ENCODE measurements at regions not wholly inside any gene's neighbourhood (a gene's known extent, or its start where the extent isn't known, plus 50 kb on each side); places are given as distances from the start of the nearest gene placed in this dataset.

- no peak for DNase-seq (ENCODE audit: extremely low read depth, low read depth, low spot score)
Observed at GRCh38 chr18:73274812-73275621, 407.2 kb upstream of the NETO1 start.

- DNase-seq (ENCODE audit: extremely low read depth, low read depth, low spot score) = no peak
Observed at GRCh38 chr18:73270920-73271634, 403.3 kb upstream of the NETO1 start.

GRCh38 chr18:73264562-73264921 lies 396.8 kb upstream of the NETO1 start:
- DNase-seq (ENCODE audit: extremely low read depth, low read depth, low spot score) = no peak

GRCh38 chr18:73261923-73262322 lies 394.1 kb upstream of the NETO1 start:
- DNase-seq (ENCODE audit: extremely low read depth, low read depth, low spot score) = no peak

GRCh38 chr18:73261243-73261642 lies 393.5 kb upstream of the NETO1 start:
- DNase-seq (ENCODE audit: extremely low read depth, low read depth, low spot score) = no peak

GRCh38 chr18:73258375-73259087 lies 390.7 kb upstream of the NETO1 start:
- DNase-seq (ENCODE audit: extremely low read depth, low read depth, low spot score) = no peak

- no peak for DNase-seq (ENCODE audit: extremely low read depth, low read depth, low spot score)
Observed at GRCh38 chr18:73254564-73254963, 386.8 kb upstream of the NETO1 start.

GRCh38 chr18:73249030-73249429 lies 381.2 kb upstream of the NETO1 start:
- no peak for DNase-seq (ENCODE audit: extremely low read depth, low read depth, low spot score)

GRCh38 chr18:73246763-73247162 lies 379.0 kb upstream of the NETO1 start:
- no peak for DNase-seq (ENCODE audit: extremely low read depth, low read depth, low spot score)

- no peak for DNase-seq (ENCODE audit: extremely low read depth, low read depth, low spot score)
Observed at GRCh38 chr18:73245345-73245744, 377.6 kb upstream of the NETO1 start.

GRCh38 chr18:73244401-73244800 lies 376.6 kb upstream of the NETO1 start:
- no peak for DNase-seq (ENCODE audit: extremely low read depth, low read depth, low spot score)

- no peak for DNase-seq (ENCODE audit: extremely low read depth, low read depth, low spot score)
Observed at GRCh38 chr18:73240899-73241298, 373.1 kb upstream of the NETO1 start.

GRCh38 chr18:73235921-73236320 lies 368.1 kb upstream of the NETO1 start:
- no peak for DNase-seq (ENCODE audit: extremely low read depth, low read depth, low spot score)

- DNase-seq (ENCODE audit: extremely low read depth, low read depth, low spot score) = no peak
Observed at GRCh38 chr18:73235491-73235890, 367.7 kb upstream of the NETO1 start.

GRCh38 chr18:73232933-73233332 lies 365.1 kb upstream of the NETO1 start:
- DNase-seq (ENCODE audit: extremely low read depth, low read depth, low spot score) = no peak

- DNase-seq (ENCODE audit: extremely low read depth, low read depth, low spot score) = no peak
Observed at GRCh38 chr18:73220663-73221062, 352.9 kb upstream of the NETO1 start.

GRCh38 chr18:73218293-73218692 lies 350.5 kb upstream of the NETO1 start:
- no peak for DNase-seq (ENCODE audit: extremely low read depth, low read depth, low spot score)

- no peak for DNase-seq (ENCODE audit: extremely low read depth, low read depth, low spot score)
Observed at GRCh38 chr18:73214970-73215369, 347.2 kb upstream of the NETO1 start.

GRCh38 chr18:73212442-73212841 lies 344.7 kb upstream of the NETO1 start:
- no peak for DNase-seq (ENCODE audit: extremely low read depth, low read depth, low spot score)

- DNase-seq (ENCODE audit: extremely low read depth, low read depth, low spot score) = no peak
Observed at GRCh38 chr18:73201940-73202339, 334.2 kb upstream of the NETO1 start.

- DNase-seq (ENCODE audit: extremely low read depth, low read depth, low spot score) = no peak
Observed at GRCh38 chr18:73199151-73199550, 331.4 kb upstream of the NETO1 start.

- DNase-seq (ENCODE audit: extremely low read depth, low read depth, low spot score) = no peak
Observed at GRCh38 chr18:73189718-73190117, 321.9 kb upstream of the NETO1 start.
